Transverse colon (tissue), 4 donors: ENCODE measurements at regions not wholly inside any gene's neighbourhood (a gene's known extent, or its start where the extent isn't known, plus 50 kb on each side); places are given as distances from the start of the nearest gene placed in this dataset.

ENCODE experiments used
- DNase-seq: peaks from one replicate; pipeline ENCODE4 v3.0.0-alpha.2; 2019
- H3K27ac ChIP-seq, 4 donors: fragments of 200-600 bp; sonication (generic); 2 replicates each; pipeline ENCODE4 v1.5.1; 2016 to 2018; ENCODE audit warnings: inconsistent platforms in 4 of 4
- H3K27me3 ChIP-seq: fragments of 200-600 bp; sonication (generic); 2 replicates; pipeline ENCODE4 v1.5.1; 2017; ENCODE audit warnings: inconsistent platforms
- H3K36me3 ChIP-seq, 4 donors: fragments of 200-600 bp; sonication (generic); 2 replicates each; pipeline ENCODE4 v1.5.1; 2017 to 2019; ENCODE audit warnings: inconsistent platforms in 4 of 4
- H3K4me1 ChIP-seq, 4 donors: fragments of 200-600 bp; sonication (generic); 2 replicates each; pipeline ENCODE4 v1.5.1; 2017 to 2020; ENCODE audit warnings: inconsistent platforms in 4 of 4
- H3K4me3 ChIP-seq, 4 donors: fragments of 200-600 bp; sonication (generic); 1 replicate in 1 of 4; 2 replicates in 3 of 4; pipeline versions ENCODE4 v1.5.1 to v1.6.1; 2017 to 2019; ENCODE audit warnings: inconsistent platforms in 4 of 4
- H3K9me3 ChIP-seq, 2 donors: fragments of 200-600 bp; sonication (generic); 2 replicates each; pipeline ENCODE4 v1.5.1; 2017 to 2019; ENCODE audit warnings: inconsistent platforms in 2 of 2
- EP300 ChIP-seq: sonication (generic); formaldehyde crosslinking; IDR thresholded peaks from one replicate; pipeline ENCODE4 v1.6.1; 2017; ENCODE audit warnings: antibody characterized with exemption, low read depth
- POLR2A ChIP-seq: fragments of 450-650 bp; IDR thresholded peaks from one replicate; pipeline ENCODE4 v1.6.1; 2016; ENCODE audit warnings: antibody characterized with exemption, mild to moderate bottlenecking, moderate library complexity
- POLR2AphosphoS5 ChIP-seq, 3 donors: sonication (generic); formaldehyde crosslinking; IDR thresholded peaks; one replicate each; pipeline ENCODE4 v1.6.1; 2016; ENCODE audit warnings: antibody characterized with exemption in 3 of 3
- WGBS, 2 donors: methylation state at CpG; one replicate each; pipeline ENCODE4 v1.1.5; 2018; ENCODE audit warnings: low coverage in 1 of 2; 5-methylcytosine and 5-hydroxymethylcytosine counted together
- in situ Hi-C, 4 donors: fragments of 200-750 bp; cut with MboI; loops; one replicate each; pipeline versions ENCODE4 v1.15.0 to v1.15.1; 2017; ENCODE audit warnings: low sequenced_read_pairs in 3 of 4, low pct_ligation_motif_present in 1 of 4, low pct_unique_long_range_greater_than_20kb in 1 of 4
- intact Hi-C: fragments of 100-400 bp; cut with DNase I; formaldehyde crosslinking; loops from one replicate; pipeline ENCODE4 v1.15.1; 2023; ENCODE audit warnings: low total_unique reads
- TF ChIP-seq, protein P1 (sequence below), 5 experiments: fragments of 200-600 bp in 3 of 5; fragments of 450-650 bp in 2 of 5; sonication (generic) in 3 of 5; IDR thresholded peaks; 1 replicate in 2 of 5; 2 replicates in 3 of 5; pipeline ENCODE4 v1.5.1; 2016 to 2017; ENCODE audit warnings: antibody characterized with exemption in 5 of 5, inconsistent platforms in 3 of 5, mild to moderate bottlenecking in 2 of 5, moderate library complexity in 1 of 5

GRCh38 chr5:174832025-174832424 is 107.6 kb downstream of the MSX2 start:
- Histone ChIP-seq H3K27ac (no peak overlapping the region), H3K4me1 (no peaks in the 10 kb centered on the region), H3K27me3 (no peaks in the 10 kb centered on the region), H3K9me3 (no peaks in the 10 kb centered on the region), H3K4me3 (no peak overlapping the region), H3K36me3 (no peaks in the 10 kb centered on the region)
- no peak for TF ChIP-seq POLR2AphosphoS5 (IDR thresholded peaks at IDR 0.05)
- TF ChIP-seq POLR2A = no peak
- TF ChIP-seq, protein P1, sequence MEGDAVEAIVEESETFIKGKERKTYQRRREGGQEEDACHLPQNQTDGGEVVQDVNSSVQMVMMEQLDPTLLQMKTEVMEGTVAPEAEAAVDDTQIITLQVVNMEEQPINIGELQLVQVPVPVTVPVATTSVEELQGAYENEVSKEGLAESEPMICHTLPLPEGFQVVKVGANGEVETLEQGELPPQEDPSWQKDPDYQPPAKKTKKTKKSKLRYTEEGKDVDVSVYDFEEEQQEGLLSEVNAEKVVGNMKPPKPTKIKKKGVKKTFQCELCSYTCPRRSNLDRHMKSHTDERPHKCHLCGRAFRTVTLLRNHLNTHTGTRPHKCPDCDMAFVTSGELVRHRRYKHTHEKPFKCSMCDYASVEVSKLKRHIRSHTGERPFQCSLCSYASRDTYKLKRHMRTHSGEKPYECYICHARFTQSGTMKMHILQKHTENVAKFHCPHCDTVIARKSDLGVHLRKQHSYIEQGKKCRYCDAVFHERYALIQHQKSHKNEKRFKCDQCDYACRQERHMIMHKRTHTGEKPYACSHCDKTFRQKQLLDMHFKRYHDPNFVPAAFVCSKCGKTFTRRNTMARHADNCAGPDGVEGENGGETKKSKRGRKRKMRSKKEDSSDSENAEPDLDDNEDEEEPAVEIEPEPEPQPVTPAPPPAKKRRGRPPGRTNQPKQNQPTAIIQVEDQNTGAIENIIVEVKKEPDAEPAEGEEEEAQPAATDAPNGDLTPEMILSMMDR (IDR thresholded peaks at IDR 0.05) = no peak
- TF ChIP-seq EP300 = no peak
- WGBS, 2 donors = 38 to 66% methylated on average over 3 of the region's 3 CpGs
- DNase-seq = no peak
- intact Hi-C loops = no loop called here
- in situ Hi-C loops = no loop called here

- no peaks in the 10 kb centered on the region for H3K4me1 ChIP-seq
- intact Hi-C loops (no loop called here), in situ Hi-C loops (no loop called here)
- no peak for DNase-seq
- H3K9me3 ChIP-seq = no peaks in the 10 kb centered on the region
- no peaks in the 10 kb centered on the region for H3K27me3 ChIP-seq
- H3K4me3 ChIP-seq = no peak overlapping the region
- TF ChIP-seq POLR2A (no peak), EP300 (no peak), POLR2AphosphoS5 (IDR thresholded peaks at IDR 0.05) (no peak)
- TF ChIP-seq, protein P1 (IDR thresholded peaks at IDR 0.05) = no peak
- no peaks in the 10 kb centered on the region for H3K36me3 ChIP-seq
- 50 to 58% methylated on average over 2 of the region's 2 CpGs for WGBS, 2 donors
- H3K27ac ChIP-seq = no peak overlapping the region
These were observed 106.8 kb downstream of the MSX2 start for GRCh38 chr5:174831031-174831660.

DNA sequence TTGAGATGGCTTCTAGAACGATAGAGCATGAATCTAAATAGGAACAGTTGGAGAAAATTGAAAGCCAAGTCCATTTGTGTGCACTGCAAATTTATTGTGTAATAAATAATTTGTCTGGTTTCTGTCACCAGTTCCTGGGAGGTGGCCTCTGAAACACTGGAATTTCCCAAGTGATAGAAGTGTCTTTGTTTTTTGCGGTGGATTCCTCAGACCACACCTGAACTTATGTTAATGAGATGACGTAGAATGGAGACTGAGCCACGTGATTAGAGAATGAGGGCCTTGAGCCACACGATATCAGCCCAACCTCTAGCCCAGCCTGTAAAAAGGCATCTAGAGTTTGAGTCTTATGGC is 105.1 kb downstream of the MSX2 start:
- WGBS, 2 donors = 20 to 58% methylated on average over 1 to 5 of the region's 5 CpGs
- Histone ChIP-seq H3K27ac (no peak overlapping the region), H3K9me3 (no peaks in the 10 kb centered on the region), H3K36me3 (no peaks in the 10 kb centered on the region), H3K4me3 (no peak overlapping the region), H3K4me1 (no peaks in the 10 kb centered on the region), H3K27me3 (no peaks in the 10 kb centered on the region)
- DNase-seq = no peak
- in situ Hi-C loops = no loop called here
- intact Hi-C loops = no loop called here
- no peak for TF ChIP-seq POLR2A
- TF ChIP-seq EP300 = no peak
- TF ChIP-seq, protein P1 (IDR thresholded peaks at IDR 0.05) = no peak
- TF ChIP-seq POLR2AphosphoS5 (IDR thresholded peaks at IDR 0.05) = no peak

GRCh38 chr5:174828804-174829510 is 104.6 kb downstream of the MSX2 start:
- H3K4me3 ChIP-seq = no peak overlapping the region
- H3K27ac ChIP-seq = no peak overlapping the region
- no peaks in the 10 kb centered on the region for H3K4me1 ChIP-seq
- TF ChIP-seq POLR2A (no peak), POLR2AphosphoS5 (IDR thresholded peaks at IDR 0.05) (no peak), EP300 (no peak)
- TF ChIP-seq, protein P1 (IDR thresholded peaks at IDR 0.05) = no peak
- in situ Hi-C loops (no loop called here), intact Hi-C loops (no loop called here)
- WGBS, 2 donors = 61 to 64% methylated on average over 7 to 10 of the region's 10 CpGs
- no peak for DNase-seq
- no peaks in the 10 kb centered on the region for H3K9me3 ChIP-seq
- no peaks in the 10 kb centered on the region for H3K27me3 ChIP-seq
- H3K36me3 ChIP-seq = no peaks in the 10 kb centered on the region
